Myocyte (in vitro differentiated cells): ENCODE measurements at regions not wholly inside any gene's neighbourhood (a gene's known extent, or its start where the extent isn't known, plus 50 kb on each side); places are given as distances from the start of the nearest gene placed in this dataset.
A peak's percentile ranks its signal among the peaks of the same experiment; 100 is the strongest.
"Not testable (repeated sequence)": the region's sequence is repeated elsewhere in the genome, so short reads cannot be mapped to it uniquely, and the experiment has no call there.

Experiments
- DNase-seq: peaks from one replicate; pipeline ENCODE4 v3.0.0-alpha.2; 2012; ENCODE audit warnings: low read depth

DNA sequence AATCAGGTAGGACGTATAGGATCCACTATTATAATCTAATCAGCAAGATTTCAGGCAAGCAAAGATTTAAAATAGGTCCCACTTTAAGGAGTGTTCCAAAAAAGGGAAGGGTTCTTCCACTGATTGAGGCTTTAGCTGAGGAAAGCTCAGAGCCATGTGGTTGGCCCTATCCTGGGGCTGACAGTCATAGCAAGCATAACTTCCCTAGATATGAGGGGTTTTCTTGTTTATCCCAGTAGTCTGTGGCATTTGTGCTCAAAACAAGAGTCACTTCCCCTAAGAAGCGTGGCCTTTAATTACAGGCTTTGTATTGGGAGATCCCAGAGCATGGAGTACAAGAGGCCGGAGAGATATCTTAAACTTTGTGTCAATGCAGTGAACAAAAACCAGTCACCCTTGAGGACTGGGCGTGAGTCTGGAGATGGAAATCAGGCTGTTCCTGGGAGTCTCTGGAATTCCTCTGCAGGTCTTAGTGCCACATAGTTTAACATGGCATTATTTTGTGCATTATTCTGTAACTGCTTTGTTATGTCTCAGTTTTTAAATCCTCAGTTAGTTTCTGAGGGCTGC is 136.9 kb upstream of the FBXO11 start:
- DNase-seq: no peak

GRCh38 chr2:48043746-48044145 is 137.4 kb upstream of the FBXO11 start:
- no peak for DNase-seq

GRCh38 chr2:48045613-48046012 is 139.3 kb upstream of the FBXO11 start:
- no peak for DNase-seq

GRCh38 chr2:48048476-48049171 is 142.3 kb upstream of the FBXO11 start:
- DNase-seq: no peak

GRCh38 chr2:48049371-48049770 is 143.1 kb upstream of the FBXO11 start:
- DNase-seq: no peak

DNA sequence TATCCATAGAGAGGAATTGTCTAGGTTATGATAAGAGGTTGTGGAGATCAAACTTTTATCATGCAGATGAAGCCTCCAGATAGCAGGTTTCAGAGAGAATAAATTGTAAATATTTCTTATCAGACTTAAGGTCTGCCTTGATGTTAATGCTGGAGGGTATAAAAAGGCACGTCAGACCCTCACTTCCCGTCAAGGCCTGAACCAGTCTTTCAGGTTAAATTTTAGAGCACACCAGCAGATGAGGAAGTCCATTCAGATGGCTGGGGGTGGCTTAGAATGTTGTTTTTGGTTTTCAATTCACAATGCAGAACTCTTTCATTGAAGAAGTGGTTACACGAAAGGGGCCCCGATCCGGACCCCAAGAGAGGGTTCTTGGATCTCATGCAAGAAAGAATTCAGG is 144.4 kb upstream of the FBXO11 start:
- DNase-seq: no peak

DNA sequence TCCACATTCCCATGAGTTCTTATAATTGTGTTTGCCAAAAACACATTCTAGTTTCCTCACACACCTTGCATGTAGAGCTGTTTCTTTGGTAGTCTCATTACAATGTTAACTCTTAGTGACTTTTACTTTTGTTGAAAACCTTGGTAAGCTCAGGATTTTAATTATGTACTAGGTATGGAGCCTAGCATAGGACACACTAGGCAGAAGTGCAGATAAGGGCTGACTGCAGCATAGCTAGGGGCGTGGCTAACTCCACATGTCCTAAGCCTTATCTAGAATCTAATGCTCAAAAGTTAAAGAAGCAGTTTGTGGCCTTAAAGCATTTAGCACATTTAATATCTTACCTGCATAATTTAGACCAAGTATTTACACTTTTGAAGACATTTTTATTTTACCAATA is 153.7 kb upstream of the FBXO11 start:
- no peak for DNase-seq

- DNase-seq: not testable (repeated sequence)
Observed at GRCh38 chr2:48061656-48062055, 155.4 kb upstream of the FBXO11 start.

DNA sequence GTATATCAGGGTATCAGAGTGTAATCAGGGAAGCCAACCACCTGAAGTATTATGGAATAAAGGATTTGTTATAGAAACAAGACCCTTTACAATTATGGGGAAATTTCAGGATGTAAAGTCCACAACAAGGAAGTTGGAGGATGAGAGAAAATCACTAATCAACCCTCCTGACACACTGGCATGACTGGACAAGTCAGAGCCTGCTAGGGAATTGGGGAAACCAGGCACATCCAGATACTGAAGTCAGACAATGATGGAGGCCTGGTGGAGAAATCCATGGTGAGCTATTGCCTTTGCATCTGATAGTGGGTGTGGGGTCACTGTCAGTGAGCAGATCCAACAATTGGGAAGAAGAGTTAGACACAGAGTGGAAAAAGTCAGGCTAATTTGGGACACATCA is 158.8 kb upstream of the FBXO11 start:
- no peak for DNase-seq

- DNase-seq: no peak
Observed at GRCh38 chr2:48066000-48066399, 159.7 kb upstream of the FBXO11 start.

DNA sequence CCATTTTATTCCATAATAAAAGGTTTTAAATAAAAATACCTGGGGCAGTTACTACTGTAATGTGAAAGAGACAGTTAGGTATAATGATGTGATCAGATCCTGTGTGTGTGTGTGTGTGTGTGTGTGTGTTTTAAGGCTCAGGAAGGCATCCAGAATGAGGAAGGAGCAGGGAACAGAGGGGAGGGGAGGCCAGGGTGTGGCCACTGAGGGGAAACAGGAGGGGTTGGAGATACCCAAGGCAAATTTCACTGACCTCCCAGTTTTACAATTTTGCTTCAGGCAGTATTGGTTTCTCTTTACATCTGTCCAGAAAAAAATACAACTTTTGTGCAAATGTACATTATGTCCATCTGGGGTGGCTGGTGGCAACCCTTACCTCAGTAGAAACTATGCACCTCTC is 163.5 kb upstream of the FBXO11 start:
- DNase-seq: no peak

- DNase-seq: peak; percentile 2
Observed at GRCh38 chr2:48070415-48070814, 164.1 kb upstream of the FBXO11 start.

GRCh38 chr2:48072583-48072982 is 166.3 kb upstream of the FBXO11 start:
- no peak for DNase-seq

GRCh38 chr2:48075631-48076030 is 169.3 kb upstream of the FBXO11 start:
- no peak for DNase-seq

- DNase-seq: no peak
Observed at GRCh38 chr2:48080534-48081316, 174.4 kb upstream of the FBXO11 start.

- no peak for DNase-seq
Observed at GRCh38 chr2:48081317-48081628, 175.0 kb upstream of the FBXO11 start.

- DNase-seq: no peak
Observed at GRCh38 chr2:48085888-48086287, 179.6 kb upstream of the FBXO11 start.

DNA sequence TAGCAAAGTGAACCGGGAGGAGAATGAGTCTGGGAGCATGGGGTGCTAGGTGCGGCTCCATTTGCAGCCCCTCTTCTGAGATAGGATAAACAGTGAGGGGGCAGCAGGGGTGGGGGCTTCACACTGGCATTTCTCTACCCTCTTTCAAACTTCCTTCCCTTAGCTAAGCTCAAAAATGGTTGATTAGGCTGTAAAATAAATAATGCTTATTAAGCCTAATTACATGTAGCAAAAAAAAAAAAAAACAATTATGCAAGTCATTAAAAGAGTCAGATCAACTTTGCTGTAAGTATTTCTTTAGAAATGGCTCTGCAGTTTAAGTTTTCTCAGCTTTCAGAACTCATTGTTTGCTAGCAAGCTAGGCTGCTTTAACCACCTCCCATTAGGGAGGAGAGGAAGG is 182.7 kb upstream of the FBXO11 start:
- no peak for DNase-seq

DNA sequence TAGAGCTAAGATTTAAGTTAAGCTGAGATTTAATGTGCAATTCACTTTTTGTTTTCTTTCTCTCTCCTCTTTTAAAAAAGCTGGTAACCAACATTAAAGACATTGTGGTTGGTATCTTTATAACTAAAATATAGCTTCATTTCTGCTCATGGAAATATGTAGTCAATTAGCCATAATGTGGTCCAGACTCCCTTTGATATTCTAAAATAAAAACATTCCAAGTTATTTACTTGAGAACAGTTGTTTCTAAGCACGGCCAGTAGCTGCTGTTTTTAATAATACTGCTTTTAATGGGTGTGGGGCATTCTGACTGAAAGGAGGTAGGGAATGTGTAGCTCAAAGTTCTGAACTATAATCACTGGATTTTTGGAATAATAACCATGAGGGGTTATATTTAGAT is 183.3 kb upstream of the FBXO11 start:
- no peak for DNase-seq

DNA sequence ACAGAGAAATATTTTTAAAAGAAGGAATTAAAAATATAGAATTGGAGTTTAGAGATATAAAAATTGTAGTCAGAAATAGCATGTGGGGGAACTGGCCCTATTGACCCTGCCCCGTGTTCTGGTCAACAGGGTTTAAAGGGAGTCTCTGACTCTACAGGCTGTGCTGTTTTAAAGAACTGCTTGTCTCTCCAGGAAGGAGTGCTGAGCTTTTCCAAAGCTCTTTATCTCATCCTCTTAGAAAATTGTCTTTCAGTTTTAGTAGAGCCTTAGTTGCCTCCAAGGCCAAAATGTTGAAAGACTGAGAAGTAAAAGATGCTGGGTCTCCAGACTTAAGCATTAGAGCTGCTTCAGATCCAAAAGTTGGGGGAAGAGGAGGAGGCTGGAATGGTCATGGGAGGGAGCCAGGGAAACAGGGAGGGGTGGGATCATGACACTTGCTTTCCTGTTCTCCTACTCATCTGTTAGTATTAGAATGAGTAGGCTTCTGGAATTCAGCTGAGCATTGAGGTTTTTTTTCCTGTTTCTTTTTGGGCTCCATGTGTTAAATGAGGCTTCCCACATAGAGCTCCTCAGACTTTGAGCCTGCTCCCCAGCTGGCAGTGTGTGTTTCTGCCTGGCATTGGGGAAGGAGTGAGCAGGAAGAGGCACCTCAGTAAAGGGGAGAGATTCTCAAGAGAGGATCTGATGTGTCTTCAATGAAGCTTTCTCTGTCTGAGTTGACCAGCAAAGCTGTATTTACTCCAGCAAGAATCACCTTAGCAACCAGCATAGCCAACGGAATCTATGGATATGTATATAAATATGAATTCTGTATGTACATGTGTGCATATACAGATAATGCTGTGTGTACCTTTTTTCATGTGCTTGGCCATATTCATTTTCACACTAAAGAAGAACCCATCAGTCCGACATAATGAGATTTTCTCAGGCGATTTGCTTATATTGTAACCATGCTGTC is 186.8 kb upstream of the FBXO11 start:
- DNase-seq: no peak

GRCh38 chr2:48096765-48097164 is 190.5 kb upstream of the FBXO11 start:
- DNase-seq: not testable (repeated sequence)

- no peak for DNase-seq
Observed at GRCh38 chr2:48098539-48098938, 192.2 kb upstream of the FBXO11 start.
